Parathyroid adenoma (tissue), 2 donors: ENCODE measurements at regions not wholly inside any gene's neighbourhood (a gene's known extent, or its start where the extent isn't known, plus 50 kb on each side); places are given as distances from the start of the nearest gene placed in this dataset.

Experiments used
- H2AFZ ChIP-seq: fragments of 300-600 bp; sonication (generic); one replicate; pipeline ENCODE4 v1.7.0; 2017; ENCODE audit warnings: antibody characterized with exemption, mild to moderate bottlenecking
- H3K27ac ChIP-seq: fragments of 300-600 bp; sonication (generic); one replicate; pipeline ENCODE4 v1.7.0; 2017
- H3K27me3 ChIP-seq: fragments of 300-600 bp; sonication (generic); one replicate; pipeline ENCODE4 v1.7.0; 2017; ENCODE audit warnings: low read length; ENCODE audit not compliant: control insufficient read depth, insufficient read depth
- H3K36me3 ChIP-seq: fragments of 300-600 bp; sonication (generic); one replicate; pipeline ENCODE4 v1.7.0; 2017; ENCODE audit warnings: low read length; ENCODE audit not compliant: control insufficient read depth, insufficient read depth
- H3K4me1 ChIP-seq: fragments of 300-600 bp; sonication (generic); one replicate; pipeline ENCODE4 v1.7.0; 2017; ENCODE audit warnings: control low read depth
- H3K4me2 ChIP-seq: fragments of 300-600 bp; sonication (generic); one replicate; pipeline ENCODE4 v1.7.0; 2017; ENCODE audit warnings: low read length
- H3K4me3 ChIP-seq: fragments of 300-600 bp; sonication (generic); one replicate; pipeline ENCODE4 v1.7.0; 2017; ENCODE audit warnings: low read depth, low read length
- H3K79me2 ChIP-seq: fragments of 300-600 bp; sonication (generic); one replicate; pipeline ENCODE4 v1.7.0; 2017; ENCODE audit warnings: control low read depth
- H3K9ac ChIP-seq: fragments of 300-600 bp; sonication (generic); one replicate; pipeline ENCODE4 v1.7.0; 2017; ENCODE audit warnings: mild to moderate bottlenecking
- H3K9me3 ChIP-seq: fragments of 300-600 bp; sonication (generic); one replicate; pipeline ENCODE4 v1.7.0; 2017; ENCODE audit warnings: low read length; ENCODE audit not compliant: control insufficient read depth
- TF ChIP-seq, protein P1 (sequence below): fragments of 300-600 bp; sonication (generic); IDR thresholded peaks from one replicate; pipeline ENCODE4 v1.7.0; 2017; ENCODE audit warnings: antibody characterized with exemption, mild to moderate bottlenecking
- donor health status: primary hyperparathyroidism.

DNA sequence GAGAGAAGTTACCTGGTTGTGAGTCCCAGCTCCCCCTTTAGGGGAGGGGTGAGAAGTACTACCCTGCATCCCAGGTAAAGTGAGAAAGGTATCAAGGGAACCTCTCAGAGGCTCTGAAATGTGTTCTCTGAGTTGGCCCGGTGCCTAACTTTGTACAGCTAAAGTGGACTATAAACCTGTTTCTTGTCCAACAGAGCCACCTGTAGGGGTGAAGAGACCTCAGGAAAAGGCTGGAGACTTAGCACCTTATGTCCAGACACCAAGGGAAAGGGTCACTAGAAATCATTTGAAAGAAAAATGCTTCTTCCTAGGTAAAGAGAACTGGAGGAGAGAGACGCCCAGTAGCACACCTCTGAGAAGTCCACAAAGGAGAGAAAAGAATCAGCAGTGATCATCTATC, 108.3 kb upstream of the KIF2A start:
- Histone ChIP-seq H3K9me3 (no peaks in the 10 kb centered on the region), H2AFZ (no peak overlapping the region), H3K27ac (no peak overlapping the region), H3K4me3 (no peak overlapping the region), H3K9ac (no peak overlapping the region), H3K4me2 (no peak overlapping the region), H3K79me2 (no peaks in the 10 kb centered on the region), H3K4me1 (no peaks in the 10 kb centered on the region), H3K27me3 (no peaks in the 10 kb centered on the region), H3K36me3 (no peaks in the 10 kb centered on the region)
- TF ChIP-seq, protein P1, sequence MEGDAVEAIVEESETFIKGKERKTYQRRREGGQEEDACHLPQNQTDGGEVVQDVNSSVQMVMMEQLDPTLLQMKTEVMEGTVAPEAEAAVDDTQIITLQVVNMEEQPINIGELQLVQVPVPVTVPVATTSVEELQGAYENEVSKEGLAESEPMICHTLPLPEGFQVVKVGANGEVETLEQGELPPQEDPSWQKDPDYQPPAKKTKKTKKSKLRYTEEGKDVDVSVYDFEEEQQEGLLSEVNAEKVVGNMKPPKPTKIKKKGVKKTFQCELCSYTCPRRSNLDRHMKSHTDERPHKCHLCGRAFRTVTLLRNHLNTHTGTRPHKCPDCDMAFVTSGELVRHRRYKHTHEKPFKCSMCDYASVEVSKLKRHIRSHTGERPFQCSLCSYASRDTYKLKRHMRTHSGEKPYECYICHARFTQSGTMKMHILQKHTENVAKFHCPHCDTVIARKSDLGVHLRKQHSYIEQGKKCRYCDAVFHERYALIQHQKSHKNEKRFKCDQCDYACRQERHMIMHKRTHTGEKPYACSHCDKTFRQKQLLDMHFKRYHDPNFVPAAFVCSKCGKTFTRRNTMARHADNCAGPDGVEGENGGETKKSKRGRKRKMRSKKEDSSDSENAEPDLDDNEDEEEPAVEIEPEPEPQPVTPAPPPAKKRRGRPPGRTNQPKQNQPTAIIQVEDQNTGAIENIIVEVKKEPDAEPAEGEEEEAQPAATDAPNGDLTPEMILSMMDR: no peak

DNA sequence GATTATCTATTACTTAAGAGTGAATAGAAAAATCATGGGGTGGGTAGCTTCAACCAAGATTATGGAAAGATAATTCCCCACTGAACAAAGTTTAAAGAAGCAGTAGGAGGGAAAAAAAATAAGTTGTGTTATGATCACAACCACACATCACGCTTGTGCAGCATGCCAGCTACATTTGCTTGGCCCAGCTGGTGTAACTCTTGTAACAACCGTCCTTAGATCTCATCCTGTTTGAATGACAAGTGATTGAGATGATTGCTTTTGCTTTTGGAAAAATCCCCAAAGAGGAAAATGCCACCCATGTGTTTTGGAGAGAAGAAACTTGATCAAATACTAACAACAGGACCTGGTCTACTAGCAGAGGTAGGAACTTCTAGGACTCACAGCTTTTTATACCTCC, 107.6 kb upstream of the KIF2A start:
- H3K27ac ChIP-seq: no peak overlapping the region
- no peaks in the 10 kb centered on the region for H3K4me1 ChIP-seq
- H3K4me3 ChIP-seq: no peak overlapping the region
- H2AFZ ChIP-seq: no peak overlapping the region
- no peaks in the 10 kb centered on the region for H3K27me3 ChIP-seq
- no peaks in the 10 kb centered on the region for H3K9me3 ChIP-seq
- H3K79me2 ChIP-seq: no peaks in the 10 kb centered on the region
- TF ChIP-seq, protein P1: no peak
- no peak overlapping the region for H3K9ac ChIP-seq
- H3K36me3 ChIP-seq: no peaks in the 10 kb centered on the region
- H3K4me2 ChIP-seq: no peak overlapping the region

DNA sequence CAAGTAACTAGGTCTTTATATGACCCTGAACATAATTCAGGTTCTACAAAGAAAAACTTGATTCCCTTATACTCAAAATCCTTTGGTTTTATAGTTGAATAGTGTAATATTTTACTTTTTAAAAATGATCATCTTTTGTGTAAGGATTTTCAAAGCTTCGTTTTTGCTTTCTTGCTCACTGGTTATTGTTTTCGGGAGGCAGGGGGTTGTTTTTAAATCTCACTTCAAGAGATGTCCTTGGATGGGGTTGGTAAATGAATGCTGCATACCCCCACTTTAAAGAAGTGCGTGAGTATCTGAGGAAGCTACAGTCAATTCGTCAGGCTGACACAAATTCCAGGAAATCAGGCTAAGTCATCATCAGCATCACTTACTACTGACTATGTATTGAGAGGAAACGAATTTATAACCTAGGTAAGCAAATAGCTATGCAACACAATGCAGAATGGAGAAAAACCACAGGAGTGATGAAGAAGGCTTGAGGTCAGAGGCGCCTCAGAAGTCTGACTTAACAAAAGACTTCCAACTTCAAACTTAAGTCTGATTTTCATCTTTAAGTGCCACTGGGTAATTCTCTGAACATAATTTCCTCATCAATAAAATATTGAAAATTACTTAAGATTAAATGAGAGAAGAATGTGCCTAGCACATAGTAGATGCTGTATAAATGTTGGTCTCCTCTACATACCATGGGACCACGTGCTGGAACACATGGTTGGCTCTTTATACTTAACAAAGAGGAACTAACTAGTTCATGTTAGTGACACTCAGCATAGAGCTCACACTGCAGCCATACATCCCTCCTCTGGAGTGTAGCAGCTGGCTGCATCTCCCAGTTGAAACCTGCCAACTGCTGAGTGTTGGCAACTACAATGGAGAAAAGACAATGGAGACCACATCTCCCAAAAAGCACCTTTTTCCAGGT, 106.0 kb upstream of the KIF2A start:
- Histone ChIP-seq H3K9ac (no peak overlapping the region), H3K4me3 (no peak overlapping the region), H2AFZ (no peak overlapping the region), H3K27ac (no peak overlapping the region), H3K4me1 (no peaks in the 10 kb centered on the region), H3K27me3 (no peaks in the 10 kb centered on the region), H3K9me3 (no peaks in the 10 kb centered on the region), H3K36me3 (no peaks in the 10 kb centered on the region), H3K4me2 (no peak overlapping the region), H3K79me2 (no peaks in the 10 kb centered on the region)
- TF ChIP-seq, protein P1: no peak

DNA sequence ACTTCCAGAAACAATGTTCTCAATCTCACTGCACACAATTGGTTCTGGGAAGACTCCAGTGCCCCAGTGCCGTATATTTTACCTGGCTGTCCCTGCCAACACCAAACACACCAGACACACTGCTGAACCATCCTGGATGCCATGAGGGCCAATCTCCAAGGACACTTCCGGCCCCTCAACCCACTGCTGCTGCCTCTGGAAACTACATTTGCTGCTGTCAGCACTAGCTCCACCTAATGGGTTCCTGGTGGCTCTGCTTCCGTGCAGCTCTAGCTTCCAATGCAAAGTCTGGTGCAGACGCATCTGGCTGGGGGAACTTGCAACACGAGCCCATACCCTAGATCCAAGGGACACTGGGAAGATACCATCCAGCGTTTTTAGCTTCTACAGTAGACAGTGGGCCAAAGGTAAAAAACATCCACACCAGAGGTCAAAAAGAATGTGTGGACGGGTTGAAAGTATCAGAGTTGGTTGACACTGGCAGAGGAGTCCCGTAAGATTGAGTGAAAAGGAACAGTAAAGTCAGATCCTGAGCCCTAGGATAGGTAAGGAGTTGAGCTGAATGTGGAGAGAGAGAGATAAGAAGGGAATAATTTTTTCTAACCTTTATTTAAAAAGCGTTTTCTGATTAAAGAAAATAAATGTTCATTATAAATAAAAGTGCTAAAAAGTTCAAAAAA, 99.7 kb upstream of the KIF2A start:
- Histone ChIP-seq H3K4me2 (no peak overlapping the region), H2AFZ (no peak overlapping the region), H3K4me3 (no peak overlapping the region), H3K9ac (no peak overlapping the region), H3K27ac (no peak overlapping the region), H3K36me3 (no peaks in the 10 kb centered on the region), H3K9me3 (no peaks in the 10 kb centered on the region), H3K79me2 (no peaks in the 10 kb centered on the region), H3K27me3 (no peaks in the 10 kb centered on the region), H3K4me1 (no peaks in the 10 kb centered on the region)
- TF ChIP-seq, protein P1: no peak
